IMR-90 (cell line): ENCODE measurements at regions not wholly inside any gene's neighbourhood (a gene's known extent, or its start where the extent isn't known, plus 50 kb on each side); places are given as distances from the start of the nearest gene placed in this dataset.

Source experiments
- ATAC-seq: fragments of 200-7000 bp; cut with Tn5 transposase; 2 replicates; pipeline ENCODE4 v1.9.1; 2020; ENCODE audit warnings: low read depth, mild to moderate bottlenecking, moderate library complexity
- BruUV-seq: library from RNA; stranded (reverse); fragments of 400-500 nt; replicated peaks from 2 replicates; lab custom pipeline; 2021; lab: Mats Ljungman, UMichigan
- CTCF ChIA-PET: fragments of 300-600 bp; formaldehyde crosslinking; extraction: SDS; loops from one replicate; lab custom pipeline; 2021; ENCODE audit warnings: antibody characterized with exemption; lab: Yijun Ruan, JAX
- POLR2A ChIA-PET: fragments of 300-600 bp; sonication (Branson Sonifier 250); formaldehyde crosslinking; loops from one replicate; lab custom pipeline; 2022; ENCODE audit warnings: antibody characterized with exemption; ENCODE audit not compliant: unreplicated experiment; lab: Charles Lee
- DNase-seq: peaks from one replicate; pipeline ENCODE4 v3.0.0; 2013
- H2AFZ ChIP-seq: replicated peaks from 2 replicates; pipeline ENCODE3; 2013; ENCODE audit warnings: low read length, mild to moderate bottlenecking; ENCODE audit not compliant: poor library complexity
- H2AK5ac ChIP-seq: 2 replicates; pipeline ENCODE4 v1.6.1; 2013; ENCODE audit warnings: low read depth, low read length, inconsistent platforms
- H2AK9ac ChIP-seq: replicated peaks from 2 replicates; pipeline ENCODE3; 2013; ENCODE audit warnings: mild to moderate bottlenecking, low read depth, low read length, moderate library complexity; ENCODE audit not compliant: poor library complexity
- H2BK120ac ChIP-seq: 2 replicates; pipeline ENCODE4 v1.6.1; 2013; ENCODE audit warnings: low read depth, low read length, inconsistent platforms
- H2BK15ac ChIP-seq: 3 replicates; pipeline ENCODE4 v1.6.1; 2013; ENCODE audit warnings: low read depth, low read length, inconsistent platforms
- H2BK20ac ChIP-seq: 2 replicates; pipeline ENCODE4 v1.6.1; 2013; ENCODE audit warnings: low read depth, mild to moderate bottlenecking, inconsistent platforms, low read length, moderate library complexity
- H2BK5ac ChIP-seq: 2 replicates; pipeline ENCODE4 v1.6.1; 2013; ENCODE audit warnings: mild to moderate bottlenecking, low read depth, low read length, inconsistent platforms; ENCODE audit not compliant: poor library complexity, severe bottlenecking
- H3K14ac ChIP-seq: replicated peaks from 2 replicates; pipeline ENCODE4 v1.6.1; 2013; ENCODE audit warnings: low read depth, low read length, inconsistent platforms
- H3K18ac ChIP-seq: 2 replicates; pipeline ENCODE4 v1.6.1; 2013; ENCODE audit warnings: low read depth, low read length, control low read depth
- H3K23ac ChIP-seq: 2 replicates; pipeline ENCODE4 v1.6.1; 2013; ENCODE audit warnings: low read depth, low read length, inconsistent platforms
- H3K27ac ChIP-seq: 2 replicates; pipeline ENCODE4 v1.5.1; 2013; ENCODE audit warnings: mild to moderate bottlenecking, control low read depth, low read length; ENCODE audit not compliant: insufficient read depth
- H3K27me3 ChIP-seq: 2 replicates; pipeline ENCODE4 v1.6.1; 2013; ENCODE audit warnings: low read length; ENCODE audit not compliant: control insufficient read depth, insufficient read depth
- H3K36me3 ChIP-seq: 2 replicates; pipeline ENCODE4 v1.6.1; 2013; ENCODE audit warnings: low read length, mixed read lengths; ENCODE audit not compliant: control insufficient read depth, insufficient read depth
- H3K4ac ChIP-seq: 2 replicates; pipeline ENCODE4 v1.6.1; 2013; ENCODE audit warnings: low read depth, low read length, inconsistent platforms
- H3K4me1 ChIP-seq: 2 replicates; pipeline ENCODE4 v1.6.1; 2013; ENCODE audit warnings: low read length, mixed read lengths; ENCODE audit not compliant: control insufficient read depth, insufficient read depth
- H3K4me2 ChIP-seq: 2 replicates; pipeline ENCODE4 v1.6.1; 2013; ENCODE audit warnings: low read depth, mild to moderate bottlenecking, control low read depth, low read length, moderate library complexity
- H3K4me3 ChIP-seq: 2 replicates; pipeline ENCODE4 v1.5.1; 2013; ENCODE audit warnings: low read depth, mild to moderate bottlenecking, control low read depth, low read length, moderate library complexity; ENCODE audit not compliant: insufficient read depth
- H3K56ac ChIP-seq: 2 replicates; pipeline ENCODE4 v1.6.1; 2013; ENCODE audit warnings: low read length, inconsistent platforms; ENCODE audit not compliant: insufficient read depth; ENCODE audit errors: extremely low read depth
- H3K79me1 ChIP-seq, 2 experiments: 2 replicates each; pipeline ENCODE4 v1.6.1; 2013; ENCODE audit warnings: low read length in 2 of 2, inconsistent platforms in 1 of 2, low read depth in 1 of 2
- H3K9ac ChIP-seq: 2 replicates; pipeline ENCODE4 v1.6.1; 2013; ENCODE audit warnings: low read depth, low read length, control low read depth
- H3K9me1 ChIP-seq: 2 replicates; pipeline ENCODE4 v1.6.1; 2013; ENCODE audit warnings: low read length, inconsistent platforms; ENCODE audit not compliant: insufficient read depth
- H3K9me3 ChIP-seq: 2 replicates; pipeline ENCODE4 v1.6.1; 2013; ENCODE audit warnings: low read length; ENCODE audit not compliant: control insufficient read depth, insufficient read depth
- H4K20me1 ChIP-seq: 2 replicates; pipeline ENCODE4 v1.6.1; 2013; ENCODE audit warnings: low read length, inconsistent platforms; ENCODE audit not compliant: insufficient read depth
- H4K5ac ChIP-seq: 2 replicates; pipeline ENCODE4 v1.6.1; 2013; ENCODE audit warnings: mild to moderate bottlenecking, low read depth, low read length, control low read depth
- H4K8ac ChIP-seq, 2 experiments: 2 replicates each; pipeline ENCODE4 v1.6.1; 2013; ENCODE audit warnings: low read depth in 2 of 2, low read length in 2 of 2, control low read depth in 1 of 2, inconsistent platforms in 1 of 2
- H4K91ac ChIP-seq: 2 replicates; pipeline ENCODE4 v1.6.1; 2013; ENCODE audit warnings: low read depth, low read length, inconsistent platforms; ENCODE audit not compliant: insufficient read depth
- BHLHE40 ChIP-seq: fragments of 150-350 bp; IDR thresholded peaks from 2 replicates; pipeline ENCODE4 v1.6.1; 2016; ENCODE audit warnings: mild to moderate bottlenecking, low read depth, low read length
- CHD1 ChIP-seq: IDR thresholded peaks from 2 replicates; pipeline ENCODE4 v1.6.1; 2012; ENCODE audit warnings: low read depth, low read length, improper control_type of control experiment
- USF2 ChIP-seq: fragments of 150-350 bp; IDR thresholded peaks from 2 replicates; pipeline ENCODE4 v1.6.1; 2017; ENCODE audit warnings: mild to moderate bottlenecking, antibody characterized with exemption, low read length, low read depth
- WGBS, 2 experiments: methylation state at CpG; one replicate each; pipeline versions ENCODE4 v1.1.5 to v1.1.7; 2013; ENCODE audit warnings: missing lambda C conversion rate in 2 of 2; ENCODE audit not compliant: insufficient read length in 1 of 2; ENCODE audit errors: extremely low coverage in 2 of 2; 5-methylcytosine and 5-hydroxymethylcytosine counted together
- dilution Hi-C: fragments of 300-500 bp; cut with HindIII; formaldehyde crosslinking; loops from one replicate; pipeline ENCODE4 v1.14.3; 2018; ENCODE audit warnings: low sequenced_read_pairs; ENCODE audit not compliant: unreplicated experiment
- in situ Hi-C: fragments of 300-500 bp; cut with MboI; formaldehyde crosslinking; loops from 3 replicates; pipeline ENCODE4 v1.14.3; 2019; ENCODE audit warnings: low sequenced_read_pairs, inconsistent platforms, mixed read lengths
- intact Hi-C: fragments of 100-400 bp; cut with micrococcal nuclease; formaldehyde crosslinking; loops from 2 replicates; pipeline ENCODE4 v1.10.0; 2022

- Histone ChIP-seq H2AK9ac (no peak overlapping the region), H3K27ac (no peak overlapping the region), H3K4me1 (no peaks in the 10 kb centered on the region), H4K5ac (no peak overlapping the region), H4K8ac (no peak overlapping the region), H3K23ac (no peak overlapping the region), H4K91ac (no peak overlapping the region), H3K18ac (no peak overlapping the region), H4K20me1 (no peaks in the 10 kb centered on the region), H3K9ac (no peak overlapping the region), H3K56ac (no peak overlapping the region), H3K4ac (no peak overlapping the region), H3K14ac (no peak overlapping the region), H3K4me3 (no peak overlapping the region), H3K79me1 (no peaks in the 10 kb centered on the region), H2BK5ac (no peak overlapping the region), H3K36me3 (no peaks in the 10 kb centered on the region), H2BK15ac (no peak overlapping the region), H2AFZ (no peak overlapping the region), H2BK120ac (no peak overlapping the region), H2AK5ac (no peak overlapping the region), H3K9me3 (peaks cover 2% of the 10 kb centered on the region), H3K27me3 (no peaks in the 10 kb centered on the region), H2BK20ac (no peak overlapping the region), H3K9me1 (no peaks in the 10 kb centered on the region), H3K4me2 (no peak overlapping the region)
- CTCF ChIA-PET = no interaction called here
- dilution Hi-C loops (no loop called here), in situ Hi-C loops (no loop called here), intact Hi-C loops (no loop called here)
- WGBS, 2 experiments = no CpG with 5 or more reads among the region's 2 CpGs
- POLR2A ChIA-PET = no interaction called here
- no peak for ATAC-seq
- TF ChIP-seq BHLHE40 (no peak), USF2 (no peak), CHD1 (no peak)
- no peak for DNase-seq
- no TSS peak for BruUV-seq
Measured at GRCh38 chr3:1026395-1026794, 66.4 kb upstream of the CNTN6 start.
